HG03521 (cell line): ENCODE measurements at regions not wholly inside any gene's neighbourhood (a gene's known extent, or its start where the extent isn't known, plus 50 kb on each side); places are given as distances from the start of the nearest gene placed in this dataset.
"Not testable (repeated sequence)": the region's sequence is repeated elsewhere in the genome, so short reads cannot be mapped to it uniquely, and the experiment has no call there.

Source experiments
- ATAC-seq: cut with Tn5 transposase; IDR thresholded peaks from one replicate; pipeline ENCODE4 v1.9.1; 2021; ENCODE audit warnings: mild to moderate bottlenecking, moderate library complexity; ENCODE audit not compliant: unreplicated experiment

- no peak for ATAC-seq
Measured at GRCh38 chr7:24428676-24429075, 144.6 kb upstream of the PALS2 start.

- no peak for ATAC-seq
Measured at GRCh38 chr7:24432677-24433076, 140.6 kb upstream of the PALS2 start.

DNA sequence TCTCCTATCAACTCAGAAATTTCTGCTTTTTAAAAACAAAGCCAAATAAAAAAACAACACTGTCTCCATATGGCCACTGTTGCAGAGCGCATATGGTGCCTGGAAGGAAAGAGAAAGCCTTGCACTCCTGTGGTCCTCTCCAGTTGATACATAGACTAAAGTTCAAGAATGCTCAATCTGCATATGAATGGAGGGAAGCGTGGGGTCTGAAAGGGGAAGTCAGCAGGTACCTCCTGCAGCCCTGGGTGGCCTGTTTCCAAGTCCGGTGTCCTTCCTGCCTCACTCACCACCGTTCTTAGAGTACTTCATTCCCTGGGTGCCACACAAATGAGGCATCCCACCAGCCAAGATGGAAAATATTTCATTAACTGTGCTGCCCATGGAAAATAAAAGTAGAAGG, 138.3 kb upstream of the PALS2 start:
- ATAC-seq: no peak

GRCh38 chr7:24436131-24436920, 136.9 kb upstream of the PALS2 start:
- no peak for ATAC-seq

DNA sequence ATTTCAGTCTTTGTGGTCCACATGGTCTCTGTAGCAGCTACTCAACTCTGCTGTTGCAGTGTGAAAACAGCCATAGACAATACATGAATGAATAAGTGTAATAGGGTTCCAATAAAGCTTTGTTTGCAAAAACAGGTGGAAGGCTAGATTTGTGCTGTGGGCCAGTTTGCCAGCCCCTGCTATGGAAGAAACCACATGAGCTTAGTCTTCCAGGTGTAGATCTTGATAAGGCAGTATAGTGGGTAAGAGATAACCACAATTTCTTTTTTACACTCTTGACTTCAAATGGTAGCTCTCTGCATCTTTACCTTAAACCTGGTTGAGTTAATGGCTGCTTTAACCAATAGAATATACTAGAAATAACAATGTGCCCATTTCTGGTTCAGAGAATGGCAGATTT, 135.0 kb upstream of the PALS2 start:
- no peak for ATAC-seq

GRCh38 chr7:24439104-24439503, 134.1 kb upstream of the PALS2 start:
- not testable (repeated sequence) for ATAC-seq

- no peak for ATAC-seq
Measured at GRCh38 chr7:24440892-24441291, 132.4 kb upstream of the PALS2 start.

- peak; percentile 46 for ATAC-seq
Measured at GRCh38 chr7:24441314-24442027, 131.8 kb upstream of the PALS2 start.

DNA sequence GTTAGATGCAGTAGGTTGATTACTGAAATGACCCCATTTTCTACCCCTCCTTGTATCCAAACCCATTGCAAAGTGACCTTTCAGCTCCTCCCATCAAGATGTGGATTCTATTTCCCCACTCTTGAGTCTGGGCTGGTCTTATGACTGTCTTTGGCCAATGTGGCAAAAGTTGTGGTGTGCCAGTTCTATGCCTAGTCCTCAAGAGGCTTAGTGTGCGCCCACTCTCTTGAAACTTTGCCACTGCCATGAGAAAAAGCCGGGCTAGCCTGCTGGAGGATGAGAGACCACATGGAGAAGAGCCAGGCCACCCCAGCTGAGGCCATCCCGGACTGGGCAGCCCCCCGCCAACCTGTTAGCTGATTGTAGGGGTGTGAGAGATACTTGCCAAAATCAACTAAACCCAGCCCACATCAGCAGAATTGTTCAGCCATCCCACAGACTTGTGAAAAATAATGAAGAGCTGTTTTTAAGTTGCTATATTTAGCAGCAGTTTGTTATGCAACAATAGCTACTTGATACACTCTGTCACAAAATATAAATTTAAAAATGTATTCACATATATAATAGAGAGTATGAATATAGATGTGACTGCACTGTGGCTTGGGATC, 131.0 kb upstream of the PALS2 start:
- peak; percentile 15 for ATAC-seq

- no peak for ATAC-seq
Measured at GRCh38 chr7:24444666-24445440, 128.4 kb upstream of the PALS2 start.

DNA sequence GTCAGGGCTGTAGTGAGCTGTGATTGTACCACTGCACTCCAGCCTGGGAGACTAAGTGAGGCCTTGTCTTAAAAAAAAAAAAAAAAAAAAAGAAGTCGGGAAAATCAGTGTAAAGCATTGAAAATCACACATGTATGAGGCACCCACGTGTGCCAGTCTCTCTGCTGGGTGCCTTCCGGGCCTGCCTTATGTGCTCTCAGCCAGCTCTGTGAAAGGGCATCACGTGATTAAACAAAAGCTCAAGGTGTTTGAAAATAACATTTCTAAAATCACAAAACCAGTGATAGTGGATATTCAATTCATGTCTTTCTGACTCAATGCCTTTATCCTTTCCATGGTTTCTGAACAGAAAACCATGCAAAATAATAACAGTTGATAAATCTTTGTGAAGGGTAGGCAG, 125.2 kb upstream of the PALS2 start:
- ATAC-seq: no peak

- ATAC-seq: not testable (repeated sequence)
Measured at GRCh38 chr7:24449416-24449815, 123.8 kb upstream of the PALS2 start.

- peak; percentile 77 for ATAC-seq
Measured at GRCh38 chr7:24455813-24456525, 117.3 kb upstream of the PALS2 start.

- ATAC-seq: no peak
Measured at GRCh38 chr7:24456526-24457218, 116.6 kb upstream of the PALS2 start.

- ATAC-seq: no peak
Measured at GRCh38 chr7:24457219-24457558, 116.1 kb upstream of the PALS2 start.

DNA sequence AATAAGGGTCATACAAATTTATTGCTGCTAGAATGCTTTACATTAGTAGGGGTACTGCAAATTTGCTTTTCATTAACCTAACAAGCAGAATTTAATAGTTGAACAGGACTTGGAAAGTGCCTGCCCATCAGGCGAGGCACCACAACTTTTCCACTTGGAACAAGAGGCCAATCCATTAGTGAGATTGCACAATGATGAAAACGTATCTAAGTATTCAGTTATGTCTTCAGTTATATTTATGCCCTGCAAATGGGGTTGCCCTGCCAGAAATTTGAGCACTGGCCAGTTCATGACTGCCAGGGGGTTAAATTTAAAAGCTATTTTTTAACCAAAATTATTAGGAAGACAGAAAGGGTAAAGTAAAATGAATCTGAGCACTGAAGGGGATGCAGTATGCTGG, 111.1 kb upstream of the PALS2 start:
- ATAC-seq: no peak

DNA sequence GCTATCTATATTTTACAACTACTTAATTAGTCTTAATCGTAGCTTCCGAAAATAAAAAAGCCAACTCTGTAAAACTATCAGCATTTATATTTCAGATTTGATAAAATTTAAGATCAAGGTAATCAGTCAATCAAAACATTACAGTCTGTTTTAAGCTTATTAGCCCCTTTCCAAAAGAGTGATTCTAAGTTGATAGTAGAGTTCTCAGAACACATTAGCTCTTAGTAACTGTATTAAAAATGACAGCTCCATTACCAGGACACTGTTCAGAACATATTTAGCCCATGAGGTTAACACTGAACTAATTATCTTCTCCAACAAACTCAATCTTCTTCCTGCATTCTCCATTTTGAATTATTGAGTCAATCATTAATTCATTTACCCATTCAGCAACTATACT, 110.3 kb upstream of the PALS2 start:
- no peak for ATAC-seq

DNA sequence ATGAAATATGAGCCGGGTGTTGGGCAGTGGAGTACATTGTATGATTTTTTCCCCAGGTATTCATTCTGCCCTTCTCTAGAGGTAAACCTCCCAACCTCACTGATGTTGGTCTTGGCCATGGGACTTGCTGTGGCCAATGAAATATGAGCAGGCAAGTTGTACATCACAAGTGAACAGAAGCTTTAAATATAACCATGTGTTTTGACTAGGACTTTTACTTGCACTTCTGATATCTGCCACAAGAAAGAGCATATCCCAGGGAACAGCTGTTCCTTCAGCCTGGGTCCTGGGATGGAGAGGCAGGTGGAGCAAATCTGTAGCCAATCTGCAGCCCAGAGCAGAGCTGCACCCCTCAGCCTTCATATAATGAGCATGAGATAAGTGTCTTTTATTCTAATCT, 109.8 kb upstream of the PALS2 start:
- ATAC-seq: no peak

GRCh38 chr7:24464861-24465260, 108.4 kb upstream of the PALS2 start:
- no peak for ATAC-seq

GRCh38 chr7:24466168-24466768, 107.0 kb upstream of the PALS2 start:
- no peak for ATAC-seq
